Stimulated activated CD4-positive, alpha-beta T cell treated with anti-CD3 and anti-CD28 coated beads, Interleukin-1b, Interleukin-23, amount 100 ng/mL, for 4 hours (primary cell): ENCODE measurements at regions not wholly inside any gene's neighbourhood (a gene's known extent, or its start where the extent isn't known, plus 50 kb on each side); places are given as distances from the start of the nearest gene placed in this dataset.
"Not testable (repeated sequence)": the region's sequence is repeated elsewhere in the genome, so short reads cannot be mapped to it uniquely, and the experiment has no call there.

ENCODE experiments used
- DNase-seq, 2 donors: peaks; one replicate each; pipeline ENCODE4 v3.0.0-alpha.2; 2020; ENCODE audit warnings: low read depth in 2 of 2

DNA sequence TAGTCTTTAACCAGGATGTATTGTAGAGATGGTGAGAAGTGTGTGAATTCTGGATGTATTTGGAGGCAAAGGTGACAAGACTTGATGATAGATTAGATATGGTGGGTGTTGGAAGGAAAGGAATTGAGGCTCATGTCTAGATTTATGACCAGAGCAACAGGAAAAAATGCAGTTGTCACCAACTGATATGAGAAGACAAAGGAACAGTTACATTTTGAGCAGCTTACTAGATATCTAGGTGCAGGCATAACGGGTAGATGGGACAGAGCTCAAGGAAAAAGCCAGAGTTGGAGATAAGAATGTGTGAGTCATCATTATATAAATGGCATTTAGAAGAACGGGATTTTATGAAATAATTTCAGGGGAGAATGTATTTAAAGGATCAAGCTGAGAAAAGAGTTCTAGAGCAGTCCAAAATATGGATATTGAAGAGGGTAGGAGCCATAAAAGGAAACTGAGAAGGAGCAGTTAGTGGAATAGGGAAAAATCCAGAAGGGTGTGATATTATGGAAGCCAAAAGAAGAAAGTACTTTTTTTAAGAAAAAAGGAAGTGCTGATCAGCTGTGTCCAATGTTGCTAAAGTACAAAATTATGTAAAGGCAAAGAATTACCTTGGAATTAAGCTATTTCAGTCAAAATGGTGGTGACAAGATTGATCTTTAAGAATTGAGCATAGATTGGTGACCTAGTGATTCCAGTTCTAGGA lies 262.5 kb downstream of the CGGBP1 start:
- DNase-seq = no peak

GRCh38 chr3:87795701-87796100 lies 263.1 kb downstream of the CGGBP1 start:
- no peak for DNase-seq

GRCh38 chr3:87793337-87793877 lies 265.4 kb downstream of the CGGBP1 start:
- DNase-seq = no peak

- DNase-seq = no peak
These were observed 266.1 kb downstream of the CGGBP1 start, which contains the start of gene HTR1F for GRCh38 chr3:87792534-87793336. HTR1F (plus strand) TSS chr3:87792706.

DNA sequence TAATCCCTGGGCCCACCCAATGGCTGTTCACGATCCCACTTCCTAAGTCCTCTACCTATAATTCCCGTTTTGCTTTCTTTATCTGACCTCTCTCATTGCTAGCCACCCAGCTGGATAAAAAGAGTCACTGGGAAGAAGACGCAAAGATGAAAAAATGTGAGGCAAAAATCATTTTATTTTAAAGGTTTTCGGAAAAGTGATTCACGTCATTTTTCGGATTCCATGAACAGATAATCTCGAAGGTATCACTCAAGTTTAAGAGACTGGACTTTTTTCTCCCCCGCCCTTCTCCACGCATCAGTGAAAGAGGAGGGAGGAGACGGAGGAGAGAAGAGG lies 266.6 kb downstream of the CGGBP1 start:
- no peak for DNase-seq

- no peak for DNase-seq
These were observed 267.4 kb downstream of the CGGBP1 start for GRCh38 chr3:87791248-87792027.

DNA sequence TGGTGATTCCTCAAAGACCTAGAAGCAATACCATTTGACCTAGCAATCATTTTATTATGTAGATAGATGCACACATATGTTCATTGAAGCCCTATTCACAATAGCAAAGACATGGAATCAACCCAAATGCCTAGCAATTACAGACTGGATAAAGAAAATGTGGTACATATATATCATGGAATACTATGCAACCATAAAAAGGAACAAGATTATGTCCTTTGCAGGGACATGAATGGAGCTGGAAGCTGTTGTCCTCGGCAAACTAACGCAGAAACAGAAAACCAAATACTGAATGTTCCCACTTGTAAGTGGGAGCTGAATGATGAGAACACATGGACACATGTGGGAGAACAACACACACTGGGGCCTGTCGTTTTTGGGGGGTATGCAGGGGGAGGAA lies 269.8 kb downstream of the CGGBP1 start:
- not testable (repeated sequence) for DNase-seq

DNA sequence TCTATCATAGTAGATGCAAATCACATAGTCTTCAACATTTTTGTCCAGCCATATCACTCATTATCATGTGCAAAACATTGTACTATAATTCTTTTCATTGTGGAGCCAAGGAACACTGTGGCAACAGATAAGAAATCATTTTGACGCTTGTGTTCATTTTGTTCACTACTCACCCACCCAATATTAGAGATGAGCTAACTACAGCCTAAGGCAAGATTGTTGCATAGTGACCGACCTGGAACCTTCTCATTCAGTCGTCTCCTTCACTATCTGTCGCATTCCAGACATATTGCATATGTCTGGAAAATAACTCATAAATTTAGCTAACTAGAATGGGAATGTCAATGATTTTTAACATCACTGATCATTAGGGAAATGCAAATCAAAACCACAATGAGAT lies 270.3 kb downstream of the CGGBP1 start:
- DNase-seq = no peak

- no peak for DNase-seq
These were observed 278.0 kb downstream of the CGGBP1 start for GRCh38 chr3:87780811-87781210.

DNA sequence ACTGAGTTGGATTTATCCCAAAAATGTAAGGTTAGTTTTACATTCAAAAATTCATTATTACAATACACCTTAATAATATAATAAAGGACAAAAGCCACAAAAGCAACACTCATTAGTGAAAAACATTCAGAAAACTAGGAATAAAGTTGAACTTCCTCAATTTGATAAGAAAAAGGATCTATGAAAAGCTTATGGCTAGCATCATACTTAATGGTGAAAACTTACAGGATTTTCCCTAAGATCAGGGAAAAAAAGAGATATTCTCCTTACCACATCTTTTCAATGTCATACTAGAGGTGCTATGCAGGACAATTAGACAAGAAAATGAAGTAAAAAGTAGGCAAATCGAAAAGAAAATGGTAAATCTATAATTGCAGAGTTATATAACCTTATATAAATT lies 279.9 kb downstream of the CGGBP1 start:
- no peak for DNase-seq

DNA sequence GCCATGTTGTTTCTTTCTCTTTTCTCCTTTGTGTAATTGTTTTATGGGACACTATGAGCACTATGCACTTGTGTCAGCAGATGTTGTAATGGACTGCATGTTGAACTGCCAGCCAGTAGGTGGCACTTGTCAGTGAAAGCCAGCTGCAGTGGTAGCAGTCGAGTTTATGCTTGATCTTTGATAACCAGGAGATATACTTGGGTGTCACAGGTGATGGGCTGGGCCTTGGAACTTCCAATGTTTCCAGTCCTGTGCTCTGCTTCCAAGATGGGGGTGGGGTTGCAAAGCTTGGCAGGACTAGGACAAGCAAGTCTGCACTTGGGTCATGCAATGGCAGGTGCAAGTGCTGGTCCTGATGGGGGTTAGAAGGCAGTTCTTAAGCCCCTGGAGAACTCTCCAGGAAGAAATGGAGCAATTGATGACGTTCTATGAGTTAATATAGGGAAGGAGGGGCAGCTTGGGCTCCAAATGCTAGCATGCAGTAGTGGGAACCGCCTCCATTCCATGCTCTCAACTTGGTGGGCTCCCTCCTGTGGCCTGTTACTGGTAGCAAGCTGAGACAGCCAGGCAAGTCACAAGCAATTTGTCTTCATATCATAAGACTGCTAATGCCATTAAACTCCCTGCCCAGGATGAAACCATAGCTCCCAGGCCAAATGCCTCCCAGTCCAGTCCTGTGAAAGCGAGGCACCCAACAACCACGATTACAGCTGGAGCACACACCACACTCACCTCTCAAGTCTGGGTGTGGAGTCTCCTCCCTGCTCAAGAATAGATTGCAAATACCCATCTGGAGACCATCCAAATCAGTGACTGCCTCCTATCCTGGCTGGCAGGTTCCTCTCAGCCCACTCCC lies 287.2 kb downstream of the CGGBP1 start:
- peak in 1 of 2 donors; percentile 6 for DNase-seq

DNA sequence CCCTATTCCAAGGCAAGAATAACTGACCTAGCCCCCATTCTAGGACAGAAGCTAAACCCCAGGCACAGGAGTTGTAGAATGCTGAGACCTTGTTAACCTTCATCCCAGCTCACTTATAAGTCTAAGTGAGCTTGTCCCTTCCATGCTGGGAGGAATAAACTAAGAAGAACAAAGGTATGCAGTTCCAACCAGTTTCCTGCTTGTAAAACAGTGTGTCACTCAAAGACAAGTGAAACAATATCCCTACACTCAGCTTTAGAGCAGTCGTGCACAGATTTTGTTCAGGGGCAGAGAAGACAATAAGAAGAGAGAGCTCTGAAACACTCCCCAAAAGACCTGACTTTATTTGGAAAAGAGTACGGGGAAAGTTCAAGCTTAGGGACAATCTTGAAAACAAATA lies 292.1 kb downstream of the CGGBP1 start:
- no peak for DNase-seq

GRCh38 chr3:87765256-87765655 lies 293.5 kb downstream of the CGGBP1 start:
- DNase-seq = no peak

DNA sequence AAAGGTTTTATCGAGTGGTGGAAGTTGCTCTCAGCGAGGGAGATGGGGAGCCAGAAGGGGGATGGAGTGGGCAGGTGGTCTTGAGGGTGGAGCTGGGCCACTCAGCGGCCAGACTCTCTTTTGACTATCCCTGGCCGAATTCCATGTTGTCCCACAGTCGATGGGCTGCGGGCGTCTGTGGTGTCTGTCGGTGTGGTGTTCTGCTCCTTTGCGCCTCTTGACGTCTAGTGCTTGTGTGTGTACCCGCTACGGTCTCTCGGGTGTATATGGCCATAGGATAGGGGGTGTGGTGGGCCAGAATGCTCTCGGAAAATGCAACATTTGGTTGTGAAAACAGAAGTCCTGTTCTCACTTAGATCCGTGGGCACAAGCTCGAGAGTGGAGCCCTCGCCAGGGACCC lies 297.0 kb downstream of the CGGBP1 start:
- DNase-seq = no peak

GRCh38 chr3:87761341-87761740 lies 297.5 kb downstream of the CGGBP1 start:
- DNase-seq = no peak

DNA sequence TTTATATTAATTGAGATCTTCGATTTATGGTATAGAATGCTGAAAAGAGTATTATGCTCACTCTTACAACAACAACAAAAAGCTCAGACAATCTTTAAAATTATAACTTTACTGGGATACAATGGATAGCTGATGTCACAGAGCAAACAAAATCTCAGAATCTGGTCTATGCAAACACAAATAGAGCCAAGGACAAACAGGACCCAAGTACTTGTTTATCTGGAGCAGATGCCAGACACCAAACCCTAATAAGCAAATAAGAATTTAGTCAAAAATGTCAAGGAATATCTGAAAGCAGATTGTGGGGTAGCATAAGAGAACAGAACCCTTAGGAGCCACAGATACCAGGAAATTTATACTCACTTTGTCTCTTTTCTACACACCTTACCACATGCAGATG lies 302.2 kb downstream of the CGGBP1 start:
- no peak for DNase-seq

DNA sequence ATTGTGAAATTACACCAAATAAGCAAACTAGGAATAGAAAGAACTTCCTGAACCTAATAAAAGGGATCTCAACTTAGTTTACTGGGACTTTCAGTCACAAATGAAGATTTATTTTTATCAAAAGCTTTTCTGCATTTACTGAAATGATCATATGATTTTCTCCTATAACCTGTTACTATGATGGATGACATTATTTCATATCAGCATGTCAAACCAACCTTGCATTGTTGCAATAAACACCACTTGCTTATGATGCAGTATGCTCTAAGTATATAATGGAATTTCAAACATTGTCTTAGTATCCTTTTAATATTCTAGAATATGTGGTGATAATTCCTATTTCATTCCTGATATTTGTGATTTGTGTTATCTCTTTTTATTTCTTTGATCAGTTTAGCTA lies 303.0 kb downstream of the CGGBP1 start:
- no peak for DNase-seq

GRCh38 chr3:87742250-87742649 lies 316.6 kb downstream of the CGGBP1 start:
- no peak for DNase-seq

DNA sequence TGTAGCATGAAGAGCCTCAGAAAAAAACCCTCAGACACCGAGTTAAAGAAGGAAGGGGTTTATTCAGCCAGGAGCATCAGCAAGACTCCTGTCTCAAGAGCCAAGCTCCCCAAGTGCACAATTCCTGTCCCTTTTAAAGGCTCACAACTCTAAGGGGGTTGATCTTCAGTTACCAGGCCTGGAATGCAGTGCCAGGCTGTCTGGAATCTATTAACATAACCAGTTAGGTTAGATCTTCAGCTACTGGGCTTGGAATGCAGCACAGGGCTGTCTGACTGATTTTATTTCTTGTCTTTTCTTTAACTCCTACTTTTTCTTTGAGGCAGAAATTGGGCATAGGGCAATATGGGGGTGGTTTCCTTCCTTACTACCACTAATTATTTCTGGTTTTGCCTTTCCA lies 317.9 kb downstream of the CGGBP1 start:
- not testable (repeated sequence) for DNase-seq

DNA sequence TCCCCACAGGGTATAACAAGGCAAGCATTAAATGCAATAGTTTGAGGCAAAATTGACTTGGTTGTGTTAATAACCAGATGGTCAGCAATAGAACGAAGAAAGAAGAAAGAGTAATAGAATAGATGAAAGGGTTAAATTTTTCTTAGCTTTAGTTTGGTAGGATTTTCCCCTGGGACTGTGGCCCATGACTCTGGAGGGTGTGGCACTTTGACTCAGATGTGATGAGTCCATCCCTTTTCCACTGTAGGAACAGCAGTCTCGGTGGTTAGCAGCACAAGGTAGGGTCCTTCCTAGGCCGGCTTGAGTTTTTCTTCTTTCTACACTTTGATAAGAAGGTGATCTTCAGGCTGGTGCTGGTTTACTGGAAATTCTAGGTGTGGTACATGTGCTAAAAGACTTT lies 321.0 kb downstream of the CGGBP1 start:
- not testable (repeated sequence) for DNase-seq

GRCh38 chr3:87733671-87734367 lies 325.0 kb downstream of the CGGBP1 start:
- no peak for DNase-seq
